Stimulated activated CD4-positive, alpha-beta T cell treated with anti-CD3 and anti-CD28 coated beads, Interleukin-15, amount 100 ng/mL, for 48 hours (primary cell): ENCODE measurements at regions not wholly inside any gene's neighbourhood (a gene's known extent, or its start where the extent isn't known, plus 50 kb on each side); places are given as distances from the start of the nearest gene placed in this dataset.

Source experiments
- DNase-seq, 2 donors: peaks; one replicate each; pipeline ENCODE4 v3.0.0-alpha.2; 2020; ENCODE audit warnings: low read depth in 2 of 2

DNA sequence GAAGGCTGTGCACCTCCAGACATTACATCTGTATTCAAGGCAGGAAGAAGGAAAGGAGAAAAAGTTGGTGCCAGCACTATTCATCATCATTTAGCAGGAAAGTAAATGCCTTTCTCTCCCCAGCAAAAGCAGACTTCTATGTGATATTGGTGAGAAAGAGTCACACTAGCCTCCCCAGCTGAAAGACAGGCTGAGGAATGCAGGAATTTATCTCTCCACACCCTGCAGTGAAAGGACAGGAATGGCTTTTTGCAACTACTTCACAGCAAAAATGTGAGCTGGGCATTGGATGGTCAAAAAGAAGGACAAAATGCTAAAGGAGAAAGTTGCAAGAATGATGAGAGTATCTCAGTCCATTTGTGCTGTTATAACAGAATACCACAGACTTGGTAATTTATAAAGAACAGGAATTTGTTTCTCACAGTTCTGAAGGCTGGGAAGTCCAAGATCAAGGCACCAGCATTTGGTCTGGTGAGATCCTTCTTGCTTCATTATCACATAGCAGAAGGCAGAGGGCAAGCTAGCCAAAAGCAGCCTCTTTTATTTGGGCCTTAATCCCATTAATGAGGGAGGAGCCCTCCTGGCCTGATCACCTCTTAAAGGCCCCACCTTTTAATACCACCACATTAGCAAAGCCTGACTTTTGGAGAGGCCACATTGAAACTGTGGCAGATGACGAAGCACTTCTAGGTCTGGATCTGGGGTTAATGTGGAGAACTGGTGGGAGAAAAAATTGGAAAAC is 388.1 kb upstream of the SLC14A2 start:
- no peak for DNase-seq

DNA sequence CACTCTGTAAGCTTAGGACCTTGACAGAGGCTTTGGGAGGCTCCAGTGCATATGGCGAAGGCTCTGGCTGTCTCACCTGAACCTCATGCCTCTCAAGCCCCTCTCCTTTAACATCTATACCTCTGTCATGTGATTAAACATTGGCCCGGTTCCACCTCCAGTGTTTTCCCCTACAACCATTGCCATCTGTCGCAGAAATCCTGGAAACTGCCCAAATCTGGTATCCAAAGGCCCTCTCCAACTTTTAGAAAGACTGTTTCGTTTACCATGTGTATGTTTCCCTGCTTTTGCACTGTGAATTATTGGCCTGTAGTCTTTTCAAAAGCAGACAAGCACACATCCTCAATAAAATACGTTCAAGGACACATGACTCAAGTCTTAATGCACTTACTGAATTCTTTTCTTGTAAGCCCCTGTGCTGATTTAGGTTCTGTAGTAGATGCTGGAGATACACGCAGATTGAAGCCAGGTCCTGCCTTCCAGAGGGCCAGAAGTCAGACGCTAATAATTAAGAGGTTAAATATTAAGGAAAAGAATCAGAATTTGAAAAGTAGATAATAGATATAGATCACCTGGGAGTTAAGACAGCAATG is 386.4 kb upstream of the SLC14A2 start:
- no peak for DNase-seq

DNA sequence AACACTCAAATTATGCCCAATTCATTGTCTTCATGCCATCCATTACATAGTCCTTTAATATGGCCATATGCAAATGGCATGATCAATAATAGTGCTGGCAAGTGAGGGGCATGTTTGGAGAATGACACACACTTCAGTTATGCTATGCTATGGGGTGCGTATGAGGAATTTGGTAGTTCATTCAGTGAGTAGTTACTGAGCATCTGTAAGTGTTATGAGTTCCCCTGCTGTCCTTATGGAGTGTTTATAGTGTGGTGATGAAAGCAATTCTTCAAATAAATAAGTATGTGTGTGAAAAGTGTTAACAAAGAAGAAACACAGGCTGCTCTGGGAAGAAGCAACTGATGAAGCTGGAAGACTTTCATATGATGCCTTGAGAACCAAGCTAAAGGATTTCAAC is 383.7 kb upstream of the SLC14A2 start:
- DNase-seq = no peak

DNA sequence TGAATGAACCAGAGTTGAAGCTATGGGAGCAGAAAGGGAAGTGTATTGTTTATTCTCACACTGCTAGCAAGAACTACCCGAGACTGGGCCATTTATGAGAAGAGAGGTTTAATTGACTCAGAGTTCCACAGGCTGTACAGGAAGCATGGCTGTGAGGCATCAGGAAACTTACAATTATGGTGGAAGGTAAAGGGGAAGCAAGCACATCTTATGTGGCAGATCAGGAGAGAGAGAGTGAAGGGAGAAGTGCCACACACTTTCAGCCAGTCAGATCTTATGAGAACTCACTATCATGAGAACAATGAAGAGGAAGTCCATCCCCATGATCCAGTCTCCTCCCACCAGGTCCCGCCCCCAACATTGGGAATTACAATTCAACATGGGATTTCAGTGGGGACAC is 383.2 kb upstream of the SLC14A2 start:
- no peak for DNase-seq

DNA sequence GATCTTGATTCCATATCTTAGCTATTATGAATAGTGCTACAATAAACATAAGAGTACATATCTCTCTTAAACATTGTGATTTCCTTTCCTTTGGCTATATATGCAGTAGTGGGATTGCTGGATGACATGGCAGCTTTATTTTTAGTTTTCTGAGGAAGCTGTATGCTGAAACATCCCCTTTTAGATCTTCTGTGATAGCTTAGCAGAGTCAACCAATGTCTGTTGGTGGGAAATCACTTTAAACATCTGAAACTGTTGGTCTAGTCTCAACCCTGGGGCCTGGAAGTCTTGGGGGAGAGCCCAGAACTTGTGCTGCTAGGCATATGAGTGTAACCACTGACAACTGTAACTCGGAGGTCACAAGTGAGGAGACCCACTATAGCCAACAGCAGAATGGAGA is 378.6 kb upstream of the SLC14A2 start:
- no peak for DNase-seq

DNA sequence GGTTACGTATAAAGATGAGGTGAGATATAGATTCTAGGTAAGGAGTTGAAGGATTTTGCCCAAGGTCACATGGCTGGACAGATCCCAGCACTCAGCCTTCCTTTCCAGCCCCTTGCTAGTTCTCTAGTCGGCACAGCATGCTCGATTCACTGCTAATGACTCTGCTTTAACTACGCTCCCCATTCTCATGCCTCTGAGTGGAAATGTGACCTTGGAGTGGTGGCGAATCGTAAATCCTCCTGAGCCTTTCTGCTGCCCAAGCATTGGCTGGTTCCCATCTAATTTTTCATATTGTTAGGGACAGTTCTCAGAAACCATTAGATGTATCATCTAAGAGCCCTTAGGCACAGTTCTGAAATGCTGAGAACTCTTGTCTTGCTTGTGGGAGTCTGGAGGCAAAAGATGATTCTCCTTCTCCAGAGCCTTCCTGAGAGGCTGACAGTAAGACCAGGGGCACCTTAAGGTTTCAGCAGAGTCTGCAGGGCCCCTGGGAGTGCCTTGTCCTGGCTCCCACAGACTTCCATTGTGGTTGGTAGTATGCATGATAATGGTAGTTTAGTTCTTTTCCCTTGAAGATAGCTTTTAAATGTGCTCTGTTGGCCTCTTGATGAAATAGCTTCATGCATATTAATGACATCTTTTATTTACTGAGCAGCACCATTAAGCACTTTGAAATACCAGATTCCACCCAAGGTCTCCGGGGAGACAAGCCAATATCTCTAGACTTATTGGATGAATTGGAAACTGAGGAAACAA is 377.8 kb upstream of the SLC14A2 start:
- no peak for DNase-seq

DNA sequence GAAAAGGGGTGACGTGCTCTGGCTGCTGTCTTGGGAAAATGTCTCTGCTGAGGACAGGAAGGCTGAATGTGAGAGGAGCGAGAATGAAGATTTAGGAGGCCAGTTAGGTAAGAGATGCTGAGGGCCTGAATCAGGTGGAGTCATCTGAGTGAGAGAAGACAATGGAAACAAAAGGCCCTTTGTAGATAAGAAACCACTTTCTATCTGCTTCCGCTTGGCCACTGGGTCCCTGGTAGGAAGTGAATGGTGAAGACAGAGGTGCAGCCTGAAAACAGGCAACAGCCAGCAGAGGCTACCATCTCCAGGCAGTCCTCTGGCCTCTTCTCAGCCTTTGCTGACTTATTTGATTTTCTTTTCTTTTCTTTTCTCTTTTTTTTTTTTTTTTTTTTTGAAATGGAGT is 374.0 kb upstream of the SLC14A2 start:
- no peak for DNase-seq

DNA sequence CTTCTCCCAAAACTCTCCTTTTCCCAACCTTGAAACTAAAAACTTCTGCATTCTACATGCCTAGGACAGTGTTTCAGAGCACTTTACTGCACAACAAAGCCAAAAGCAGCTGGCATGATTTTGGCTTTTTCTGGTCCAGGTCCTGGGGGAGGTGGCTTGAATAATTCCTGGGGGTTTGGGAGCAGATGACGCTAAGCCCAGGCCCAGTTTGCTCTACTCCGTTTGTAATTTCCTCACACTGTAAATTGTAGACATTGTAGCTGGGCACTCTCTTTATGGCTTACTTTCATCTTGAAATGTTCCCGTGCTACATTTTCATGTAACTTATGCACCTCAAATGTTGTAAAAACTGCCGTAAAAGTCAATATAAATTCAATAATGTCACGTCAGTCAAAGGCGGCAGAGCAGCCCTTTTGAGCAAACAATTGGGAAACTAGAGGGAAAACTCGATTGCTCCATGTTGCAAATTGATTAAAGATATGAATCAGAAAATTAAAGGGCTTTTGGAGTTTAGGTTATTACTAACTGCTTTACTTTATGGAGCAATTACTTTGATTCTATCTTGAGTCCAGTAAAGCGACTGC is 373.2 kb upstream of the SLC14A2 start:
- no peak for DNase-seq

DNA sequence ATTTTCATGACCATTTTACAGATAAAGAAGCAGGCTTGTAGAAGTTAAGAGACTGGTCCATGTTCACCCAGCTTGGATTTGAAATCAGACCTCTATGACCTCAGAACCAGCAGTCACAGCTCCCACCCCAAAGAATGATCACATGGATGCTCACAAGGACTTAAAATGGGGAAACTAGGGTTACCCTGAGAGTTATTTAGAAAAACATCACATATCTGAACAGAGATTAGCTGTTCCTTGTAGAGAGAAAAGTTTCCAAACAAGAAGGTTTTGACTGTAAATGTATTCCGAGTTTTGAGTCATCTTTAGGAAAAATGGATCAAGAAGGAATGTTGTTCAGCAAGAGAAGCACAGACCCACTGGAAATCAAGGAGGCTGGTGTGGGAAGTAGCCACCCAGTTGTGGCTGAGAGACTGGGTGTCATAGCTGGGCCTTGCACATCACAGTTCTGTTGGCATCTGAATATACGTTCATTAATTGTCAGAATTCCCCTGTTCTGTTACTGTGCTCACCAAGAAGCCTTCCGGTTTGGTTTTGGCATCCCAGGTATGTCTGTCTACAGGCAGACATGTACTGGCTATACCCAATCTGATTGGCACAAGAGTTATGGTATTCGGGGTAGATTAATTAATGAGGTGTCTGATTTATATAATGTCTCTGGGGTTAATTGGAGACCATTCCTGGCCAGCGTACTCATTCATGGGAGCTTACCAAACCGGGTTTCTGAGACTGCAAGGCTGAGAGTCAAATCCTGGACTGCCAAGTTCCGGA is 371.8 kb upstream of the SLC14A2 start:
- no peak for DNase-seq

DNA sequence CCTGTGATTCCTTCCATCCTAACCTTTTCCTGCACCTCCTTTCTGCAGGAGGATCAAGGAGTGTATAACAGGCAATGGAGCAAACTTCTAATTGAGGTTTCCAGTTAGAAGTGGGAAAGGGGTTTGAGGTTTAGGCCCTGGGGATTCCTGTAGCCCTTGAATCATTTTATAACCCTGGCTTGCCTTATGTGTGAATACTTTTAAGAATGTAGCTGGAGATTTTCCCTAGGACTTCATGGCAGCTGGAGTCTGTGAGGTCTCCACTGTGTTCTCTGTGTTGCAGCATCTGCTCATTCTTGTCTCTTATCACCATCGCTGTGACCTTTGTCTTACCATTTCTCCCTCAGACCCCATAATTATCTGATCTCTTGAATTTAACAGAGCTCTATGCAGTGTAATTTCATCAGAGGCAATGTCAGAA is 370.2 kb upstream of the SLC14A2 start:
- DNase-seq = no peak

DNA sequence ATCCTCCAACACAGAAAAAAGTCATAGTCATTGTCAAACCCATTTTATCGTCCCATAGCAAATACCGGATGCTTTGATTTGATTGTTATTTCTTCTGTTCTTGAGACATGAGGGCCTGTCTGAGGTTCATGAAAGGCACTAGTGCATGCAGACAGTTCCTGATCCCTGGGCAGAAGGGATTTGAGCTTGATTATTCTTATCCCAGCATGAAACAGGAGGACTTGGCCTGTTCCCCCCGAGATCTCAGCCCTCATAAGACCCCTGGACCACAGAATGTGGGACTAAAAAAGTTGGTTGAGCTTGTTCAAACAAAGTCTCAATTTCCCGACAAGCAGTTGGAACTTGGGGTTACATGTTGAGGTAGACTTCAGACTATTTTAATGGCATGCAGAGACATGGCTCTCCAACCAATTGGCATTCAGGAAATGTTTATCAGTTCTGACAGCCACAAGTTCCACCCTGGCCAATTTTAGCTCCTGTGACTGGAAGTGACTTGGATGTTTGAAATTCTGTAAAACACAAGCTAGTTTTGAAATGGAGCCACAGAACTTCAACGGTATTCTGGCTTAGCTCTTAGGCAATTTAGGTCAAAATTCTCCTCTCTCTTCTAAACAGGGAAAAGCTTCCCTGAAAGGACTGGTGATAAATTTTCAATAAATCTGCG is 366.9 kb upstream of the SLC14A2 start:
- DNase-seq = no peak

DNA sequence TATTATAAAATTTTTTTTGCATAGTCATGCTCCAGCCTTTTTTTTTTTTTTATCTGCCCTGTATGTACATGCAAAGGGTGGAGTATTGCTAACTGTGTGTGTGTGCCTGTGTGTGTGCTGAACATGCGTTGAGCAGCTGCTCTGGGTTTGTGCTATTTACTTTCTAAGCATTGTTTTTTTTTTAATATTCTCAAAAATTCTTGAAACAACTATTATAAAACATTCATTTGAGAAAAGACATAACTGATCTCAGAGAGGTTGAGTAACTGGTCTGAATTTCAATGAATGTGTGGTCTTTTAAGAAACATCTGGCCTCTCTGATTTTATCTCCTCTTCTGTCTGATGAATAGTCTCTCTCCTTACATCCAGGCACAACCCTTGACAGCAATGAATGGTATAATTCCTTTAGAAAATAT is 366.0 kb upstream of the SLC14A2 start:
- no peak for DNase-seq

DNA sequence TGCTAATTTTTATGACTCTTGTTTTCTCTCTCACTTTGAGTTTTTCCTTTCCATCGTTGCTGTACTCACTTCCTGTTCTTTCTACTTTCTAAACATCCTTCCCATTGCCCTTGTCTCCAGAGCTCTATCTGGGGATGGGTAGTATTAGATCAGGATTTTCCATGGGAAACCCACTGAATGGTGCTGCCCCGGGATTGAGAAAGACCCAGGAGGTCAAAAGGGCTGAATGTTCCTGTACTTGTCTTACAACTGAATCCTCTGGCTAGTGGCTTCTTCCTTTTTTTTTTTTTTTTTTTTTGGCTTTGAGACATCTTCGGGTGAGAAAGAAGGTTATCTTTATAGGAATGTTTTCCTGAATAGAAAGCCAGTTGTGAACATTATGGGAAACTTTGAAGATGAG is 364.8 kb upstream of the SLC14A2 start:
- no peak for DNase-seq

DNA sequence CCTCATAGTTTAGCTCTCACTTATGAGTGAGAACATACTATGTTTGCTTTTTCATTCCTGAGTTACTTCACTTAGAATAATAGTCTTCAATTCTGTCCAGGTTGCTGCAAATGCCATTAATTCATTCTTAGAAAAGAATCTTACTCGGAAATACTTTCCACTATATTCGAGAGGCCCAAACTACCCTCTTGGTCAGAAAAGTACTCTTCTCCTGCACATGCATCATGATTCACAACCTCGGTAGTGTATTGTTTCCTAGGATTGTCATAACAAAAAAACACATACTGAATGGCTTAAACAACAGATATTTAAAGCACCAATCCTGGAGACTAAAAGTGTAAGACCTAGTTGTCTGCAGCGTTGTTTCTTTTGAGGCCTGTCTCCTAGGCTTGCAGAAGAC is 364.0 kb upstream of the SLC14A2 start:
- DNase-seq = no peak

DNA sequence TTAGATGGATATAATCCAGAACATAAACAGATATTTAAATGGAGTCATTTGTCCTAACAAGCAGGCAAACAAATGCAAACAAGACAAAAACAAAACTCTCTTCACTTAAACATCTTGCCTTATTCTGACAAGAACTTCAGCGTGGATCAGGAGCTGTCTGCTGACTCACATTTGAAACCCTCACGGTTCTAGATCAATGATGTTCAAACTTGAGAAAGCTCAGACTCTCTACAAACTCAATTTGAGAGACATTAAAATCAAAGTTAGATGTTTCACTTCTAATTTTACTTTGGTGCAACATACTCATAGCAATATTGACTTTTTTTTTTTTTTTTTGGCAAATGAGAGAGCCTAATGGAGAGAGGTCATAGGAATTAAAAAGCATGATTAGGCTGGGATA is 362.8 kb upstream of the SLC14A2 start:
- no peak for DNase-seq

DNA sequence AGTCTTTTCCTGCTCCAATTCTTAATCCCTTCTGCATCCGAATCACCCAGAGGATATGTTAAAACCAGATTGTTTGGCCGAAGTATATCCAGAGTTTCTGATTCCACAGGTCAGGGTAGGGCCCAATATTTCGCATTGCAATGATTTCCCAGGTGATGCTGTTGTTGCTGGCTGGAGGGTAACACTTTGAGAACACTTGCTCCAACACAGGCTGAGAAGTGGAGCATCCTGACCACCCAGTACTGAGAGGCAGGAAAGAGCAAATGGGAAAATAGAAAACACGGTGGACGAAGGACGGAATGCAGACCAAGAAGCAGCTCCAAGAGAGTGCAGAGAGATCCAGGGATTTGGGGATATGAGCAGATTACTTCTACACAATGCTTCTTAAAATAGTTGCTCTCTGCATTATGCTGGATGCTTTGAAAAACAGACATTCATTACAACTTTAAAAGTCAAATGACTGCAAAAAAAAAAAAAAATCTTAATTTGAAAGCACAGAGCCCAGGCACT is 362.2 kb upstream of the SLC14A2 start:
- DNase-seq = no peak

DNA sequence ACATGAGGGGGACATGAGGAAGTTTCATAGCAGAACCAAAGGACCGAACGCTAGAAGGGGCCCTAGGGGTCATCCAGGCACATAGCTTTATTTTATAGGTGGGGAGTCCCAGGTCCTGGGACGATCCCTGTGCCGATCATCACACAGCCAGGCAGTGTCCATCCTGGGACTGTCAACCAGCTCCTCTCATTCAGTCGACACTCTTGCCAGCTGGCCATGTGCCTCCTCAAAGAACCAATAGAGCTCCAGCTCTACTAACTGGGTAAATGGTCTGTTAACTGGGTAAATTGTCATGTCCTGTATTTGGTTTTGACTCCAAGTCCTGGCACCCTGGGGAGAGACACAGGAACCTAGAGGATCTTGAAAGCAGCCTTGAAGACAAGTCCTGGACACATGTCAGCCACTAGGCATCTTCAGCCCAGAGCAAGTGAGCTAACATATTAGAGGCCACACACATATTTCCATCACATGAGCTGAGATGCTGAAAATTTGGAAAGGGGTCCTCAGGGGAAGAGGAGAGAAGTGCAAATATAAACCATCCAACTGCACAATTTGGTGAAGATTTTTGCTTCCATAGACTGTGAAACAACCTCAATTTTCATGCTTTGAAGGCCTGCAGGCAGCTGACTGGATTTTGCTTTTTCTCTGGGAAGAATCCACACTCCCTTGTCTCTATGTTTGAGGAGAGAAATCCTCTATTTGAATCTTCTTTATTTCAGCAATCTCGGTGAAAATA is 361.1 kb upstream of the SLC14A2 start:
- DNase-seq = no peak

DNA sequence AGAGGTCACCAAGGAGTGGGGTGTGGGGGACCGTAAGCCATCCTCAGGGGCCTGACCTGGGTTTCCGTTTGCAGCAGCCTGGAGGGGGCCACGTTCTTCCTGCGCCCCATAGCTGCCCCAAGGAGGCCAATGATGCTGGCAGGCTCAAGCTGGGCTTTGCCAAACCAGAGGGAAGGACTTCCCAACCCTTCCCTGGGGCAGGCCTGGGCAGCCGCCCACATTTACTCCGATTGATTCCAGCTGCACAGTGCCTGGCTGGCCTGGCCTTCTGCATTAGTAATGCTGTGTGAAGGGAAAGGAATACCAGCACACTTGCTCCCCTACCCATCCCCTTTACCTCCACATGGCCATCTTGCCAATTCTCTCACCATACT is 360.6 kb upstream of the SLC14A2 start:
- DNase-seq = no peak

DNA sequence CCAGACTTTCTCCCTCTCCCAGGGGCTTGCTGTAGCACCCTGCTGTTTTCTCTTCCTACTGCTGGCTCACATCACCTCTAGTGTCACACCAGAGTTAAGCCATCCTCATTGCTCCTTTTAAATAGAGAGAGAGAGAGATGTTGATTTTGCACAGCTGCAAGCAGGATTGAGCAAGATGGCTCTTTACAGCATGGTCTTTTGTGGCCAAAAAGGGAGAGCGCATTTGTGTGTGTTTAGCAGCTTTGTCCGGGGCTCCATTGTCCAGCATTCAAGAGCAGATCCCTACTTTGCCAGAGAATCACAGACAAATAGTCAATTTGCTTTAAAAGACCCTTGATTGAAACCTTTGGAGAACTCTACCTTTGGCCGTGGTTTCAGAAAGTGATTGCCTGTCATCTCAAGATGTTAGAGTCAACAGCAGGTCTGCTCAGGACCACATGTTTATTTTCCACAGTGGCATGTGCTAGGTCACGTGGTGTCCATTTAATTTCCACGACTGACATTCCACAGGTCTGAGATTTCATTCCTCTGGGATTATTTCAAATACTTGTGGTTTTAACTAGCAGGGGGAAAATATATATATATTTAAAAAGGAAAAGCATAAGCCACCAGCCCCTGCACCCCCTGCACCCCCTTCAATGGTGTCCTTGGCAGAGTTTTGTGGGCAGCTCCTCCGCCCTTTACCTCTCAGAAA is 359.9 kb upstream of the SLC14A2 start:
- DNase-seq = no peak

DNA sequence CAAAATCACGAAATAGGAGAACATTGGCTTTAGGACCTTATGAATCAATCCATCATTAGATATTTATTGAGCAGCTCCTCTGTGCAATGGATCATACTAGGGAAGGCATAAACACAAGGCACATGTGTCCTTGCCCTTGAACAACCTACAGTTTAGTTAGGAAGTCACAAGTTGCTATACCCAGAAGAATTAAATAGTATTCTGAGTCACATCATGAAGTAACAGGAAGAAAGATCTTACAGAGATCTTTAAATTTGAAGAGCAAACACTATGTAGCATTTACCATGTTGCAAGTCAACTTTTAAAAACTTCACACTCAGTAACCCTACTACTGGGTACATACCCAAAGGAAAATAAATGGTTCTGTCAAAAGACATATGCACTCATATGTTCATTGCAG is 355.2 kb upstream of the SLC14A2 start:
- DNase-seq = no peak
